Fibroblast of pulmonary artery (primary cell): ENCODE measurements at regions not wholly inside any gene's neighbourhood (a gene's known extent, or its start where the extent isn't known, plus 50 kb on each side); places are given as distances from the start of the nearest gene placed in this dataset.

ENCODE experiments used
- DNase-seq: peaks from one replicate; pipeline ENCODE4 v3.0.0-alpha.2; 2010; ENCODE audit warnings: low read depth
- H3K4me3 ChIP-seq: replicated peaks from 2 replicates; pipeline ENCODE4 v1.5.1; 2011; ENCODE audit warnings: low read depth, mild to moderate bottlenecking, control low read depth, low read length, moderate library complexity
- CTCF ChIP-seq: IDR thresholded peaks from 2 replicates; pipeline ENCODE4 v1.5.1; 2011; ENCODE audit warnings: mild to moderate bottlenecking, control low read depth, low read length, inconsistent platforms; ENCODE audit errors: missing control alignments

GRCh38 chr5:68757626-68758212 is 336.1 kb upstream of the SLC30A5 start:
- no peak for DNase-seq
- no peak for TF ChIP-seq CTCF
- no peak overlapping the region for H3K4me3 ChIP-seq

- DNase-seq, result no peak
- no peak for TF ChIP-seq CTCF
- H3K4me3 ChIP-seq, result no peak overlapping the region
These were observed 334.2 kb upstream of the SLC30A5 start for GRCh38 chr5:68759593-68759992.

- no peak overlapping the region for H3K4me3 ChIP-seq
- TF ChIP-seq CTCF, result no peak
- no peak for DNase-seq
These were observed 331.6 kb upstream of the SLC30A5 start for GRCh38 chr5:68762201-68762600.

GRCh38 chr5:68766952-68767464 is 326.8 kb upstream of the SLC30A5 start:
- no peak overlapping the region for H3K4me3 ChIP-seq
- no peak for DNase-seq
- no peak for TF ChIP-seq CTCF

- DNase-seq, result no peak
- no peak for TF ChIP-seq CTCF
- H3K4me3 ChIP-seq, result no peak overlapping the region
These were observed 323.3 kb upstream of the SLC30A5 start for GRCh38 chr5:68770551-68770950.

- no peak for TF ChIP-seq CTCF
- no peak for DNase-seq
- H3K4me3 ChIP-seq, result no peak overlapping the region
These were observed 322.6 kb upstream of the SLC30A5 start for GRCh38 chr5:68771221-68771620.

GRCh38 chr5:68771732-68772131 is 322.1 kb upstream of the SLC30A5 start:
- DNase-seq, result no peak
- no peak for TF ChIP-seq CTCF
- H3K4me3 ChIP-seq, result no peak overlapping the region
